CD4-positive, CD25-positive, alpha-beta regulatory T cell (primary cell): ENCODE measurements at regions not wholly inside any gene's neighbourhood (a gene's known extent, or its start where the extent isn't known, plus 50 kb on each side); places are given as distances from the start of the nearest gene placed in this dataset.

Experiments
- ATAC-seq, 2 donors: fragments of 150-1000 bp; cut with Tn5 transposase; one replicate each; pipeline ENCODE4 v1.10.0; 2021; ENCODE audit warnings: low read depth in 2 of 2, moderate number of reproducible peaks in 2 of 2, moderate library complexity in 1 of 2
- DNase-seq, 3 donors: peaks; one replicate each; pipeline versions ENCODE4 v3.0.0 to v3.0.0-alpha.2; 2012 to 2022; ENCODE audit warnings: mixed read lengths in 1 of 3
- H3K27ac ChIP-seq: one replicate; pipeline ENCODE4 v1.7.0; 2013; ENCODE audit warnings: mild to moderate bottlenecking, low read length; ENCODE audit not compliant: insufficient read depth, poor library complexity, severe bottlenecking
- H3K27me3 ChIP-seq: one replicate; pipeline ENCODE4 v1.7.0; 2013; ENCODE audit warnings: low read length; ENCODE audit not compliant: control insufficient read depth, insufficient read depth
- H3K36me3 ChIP-seq: one replicate; pipeline ENCODE4 v1.7.0; 2013; ENCODE audit warnings: mild to moderate bottlenecking, low read length, moderate library complexity; ENCODE audit not compliant: control insufficient read depth, insufficient read depth
- H3K4me1 ChIP-seq: 2 replicates; pipeline ENCODE4 v1.7.0; 2013; ENCODE audit warnings: mild to moderate bottlenecking, low read length; ENCODE audit not compliant: insufficient read depth, control insufficient read depth, poor library complexity, severe bottlenecking
- H3K4me3 ChIP-seq: one replicate; pipeline ENCODE4 v1.7.0; 2013; ENCODE audit warnings: low read depth, mild to moderate bottlenecking, low read length, moderate library complexity
- H3K9me3 ChIP-seq, 2 experiments: 1 replicate in 1 of 2; 2 replicates in 1 of 2; pipeline ENCODE4 v1.7.0; 2013; ENCODE audit warnings: low read length in 2 of 2, mild to moderate bottlenecking in 1 of 2, moderate library complexity in 1 of 2; ENCODE audit not compliant: control insufficient read depth in 2 of 2
- H3K27ac Mint-ChIP-seq, 3 donors: one replicate each; pipeline ENCODE4 v1.8.0; 2020 to 2022; ENCODE audit warnings: mild to moderate bottlenecking in 3 of 3, mixed read lengths in 3 of 3, moderate library complexity in 2 of 3
- H3K27me3 Mint-ChIP-seq: one replicate; pipeline ENCODE4 v1.8.0; 2022; ENCODE audit warnings: mild to moderate bottlenecking, mixed read lengths
- H3K36me3 Mint-ChIP-seq: one replicate; pipeline ENCODE4 v1.8.0; 2020; ENCODE audit warnings: mixed read lengths
- H3K4me1 Mint-ChIP-seq, 4 donors: one replicate each; pipeline ENCODE4 v1.8.0; 2020 to 2022; ENCODE audit warnings: mixed read lengths in 4 of 4, mild to moderate bottlenecking in 1 of 4
- H3K4me3 Mint-ChIP-seq, 4 donors: one replicate each; pipeline ENCODE4 v1.8.0; 2020 to 2022; ENCODE audit warnings: mild to moderate bottlenecking in 4 of 4, mixed read lengths in 4 of 4, moderate library complexity in 3 of 4
- H3K9me3 Mint-ChIP-seq, 7 donors: one replicate each; pipeline ENCODE4 v1.8.0; 2020 to 2022; ENCODE audit warnings: mixed read lengths in 7 of 7, mild to moderate bottlenecking in 3 of 7, moderate library complexity in 2 of 7

GRCh38 chr2:217051416-217051815 lies 191.6 kb upstream of the TNP1 start:
- H3K27ac ChIP-seq = no peak overlapping the region
- Mint-ChIP-seq H3K4me1 (no peaks in the 10 kb centered on the region), H3K4me3 (no peak overlapping the region), H3K9me3 (peaks cover 0 to 4% (median 0%) of the 10 kb centered on the region in 7 donors), H3K27me3 (peaks cover 14% of the 10 kb centered on the region), H3K27ac (no peak overlapping the region), H3K36me3 (no peaks in the 10 kb centered on the region)
- no peaks in the 10 kb centered on the region for H3K4me1 ChIP-seq
- DNase-seq (no peak), ATAC-seq (no peak)
- no peaks in the 10 kb centered on the region for H3K27me3 ChIP-seq
- H3K9me3 ChIP-seq = no peaks in the 10 kb centered on the region
- H3K36me3 ChIP-seq = no peaks in the 10 kb centered on the region
- H3K4me3 ChIP-seq = no peak overlapping the region

DNA sequence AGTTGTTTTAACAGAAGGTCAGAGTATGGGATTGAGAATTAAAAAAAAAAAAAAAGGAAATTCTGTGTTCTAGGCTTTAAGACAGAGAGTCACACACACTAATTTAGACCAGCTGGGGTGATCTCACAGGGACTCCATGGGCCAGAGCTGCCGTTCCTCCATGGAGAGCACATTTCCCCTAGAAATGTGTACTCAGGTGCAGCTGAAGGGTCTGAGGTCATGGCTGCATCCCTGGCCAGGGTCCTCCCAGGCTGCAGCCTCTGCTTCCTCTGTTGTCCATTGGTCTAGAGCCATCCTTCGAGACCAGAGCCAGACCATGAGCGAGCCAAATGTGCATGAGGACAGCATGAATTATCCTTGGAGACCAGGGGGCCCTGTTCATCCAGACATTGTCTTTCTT lies 190.1 kb upstream of the TNP1 start:
- Histone ChIP-seq H3K9me3 (no peaks in the 10 kb centered on the region), H3K4me1 (no peaks in the 10 kb centered on the region), H3K36me3 (no peaks in the 10 kb centered on the region), H3K4me3 (no peak overlapping the region), H3K27ac (no peak overlapping the region), H3K27me3 (no peaks in the 10 kb centered on the region)
- no peak overlapping the region for H3K27ac Mint-ChIP-seq
- H3K4me3 Mint-ChIP-seq = no peak overlapping the region
- ATAC-seq (no peak), DNase-seq (no peak)
- H3K9me3 Mint-ChIP-seq = peaks cover 0 to 4% (median 0%) of the 10 kb centered on the region in 7 donors
- peaks cover 10% of the 10 kb centered on the region for H3K27me3 Mint-ChIP-seq
- no peaks in the 10 kb centered on the region for H3K36me3 Mint-ChIP-seq
- H3K4me1 Mint-ChIP-seq = no peaks in the 10 kb centered on the region

- Histone ChIP-seq H3K9me3 (no peaks in the 10 kb centered on the region), H3K4me3 (no peak overlapping the region), H3K27me3 (no peaks in the 10 kb centered on the region), H3K27ac (no peak overlapping the region), H3K36me3 (no peaks in the 10 kb centered on the region), H3K4me1 (no peaks in the 10 kb centered on the region)
- Mint-ChIP-seq H3K4me1 (no peaks in the 10 kb centered on the region), H3K36me3 (no peaks in the 10 kb centered on the region), H3K9me3 (peaks cover 0 to 4% (median 0%) of the 10 kb centered on the region in 7 donors), H3K27ac (no peak overlapping the region), H3K27me3 (peaks cover 6% of the 10 kb centered on the region), H3K4me3 (no peak overlapping the region)
- DNase-seq (no peak), ATAC-seq (no peak)
These were observed 189.6 kb upstream of the TNP1 start for GRCh38 chr2:217049422-217049821.

- Histone ChIP-seq H3K4me3 (no peak overlapping the region), H3K27ac (no peak overlapping the region), H3K36me3 (no peaks in the 10 kb centered on the region), H3K4me1 (no peaks in the 10 kb centered on the region), H3K27me3 (no peaks in the 10 kb centered on the region), H3K9me3 (no peaks in the 10 kb centered on the region)
- Mint-ChIP-seq H3K4me1 (no peaks in the 10 kb centered on the region), H3K27ac (no peak overlapping the region), H3K27me3 (peaks cover 6% of the 10 kb centered on the region), H3K4me3 (no peak overlapping the region), H3K36me3 (no peaks in the 10 kb centered on the region), H3K9me3 (peaks cover 0 to 4% (median 0%) of the 10 kb centered on the region in 7 donors)
- DNase-seq (no peak), ATAC-seq (no peak)
These were observed 188.9 kb upstream of the TNP1 start for GRCh38 chr2:217048730-217049129.

DNA sequence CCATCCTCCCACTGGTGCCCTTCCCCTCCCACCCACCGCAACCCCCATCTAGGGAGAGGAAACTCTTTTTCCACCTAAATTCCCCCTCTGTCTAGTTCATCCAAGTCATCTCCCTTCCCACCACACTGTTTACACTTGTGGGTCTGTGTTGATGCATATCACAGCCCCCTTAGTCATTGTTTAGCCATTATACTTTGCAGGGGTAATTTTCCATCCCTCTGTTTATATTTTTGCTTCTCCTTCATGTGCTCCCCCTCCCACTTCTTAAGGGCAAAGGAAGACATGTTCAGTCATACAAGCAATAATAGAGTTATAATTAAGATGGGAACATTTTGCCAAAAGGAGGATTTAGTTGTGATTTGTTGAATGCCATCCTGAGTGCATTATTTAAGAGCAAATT lies 187.8 kb upstream of the TNP1 start:
- Histone ChIP-seq H3K27me3 (no peaks in the 10 kb centered on the region), H3K4me3 (no peak overlapping the region), H3K4me1 (no peaks in the 10 kb centered on the region), H3K27ac (no peak overlapping the region), H3K36me3 (no peaks in the 10 kb centered on the region), H3K9me3 (no peaks in the 10 kb centered on the region)
- Mint-ChIP-seq H3K4me3 (no peak overlapping the region), H3K9me3 (peaks cover 0 to 1% (median 0%) of the 10 kb centered on the region in 7 donors), H3K4me1 (no peaks in the 10 kb centered on the region), H3K27ac (no peak overlapping the region), H3K36me3 (no peaks in the 10 kb centered on the region), H3K27me3 (peaks cover 6% of the 10 kb centered on the region)
- DNase-seq = no peak
- ATAC-seq = no peak

DNA sequence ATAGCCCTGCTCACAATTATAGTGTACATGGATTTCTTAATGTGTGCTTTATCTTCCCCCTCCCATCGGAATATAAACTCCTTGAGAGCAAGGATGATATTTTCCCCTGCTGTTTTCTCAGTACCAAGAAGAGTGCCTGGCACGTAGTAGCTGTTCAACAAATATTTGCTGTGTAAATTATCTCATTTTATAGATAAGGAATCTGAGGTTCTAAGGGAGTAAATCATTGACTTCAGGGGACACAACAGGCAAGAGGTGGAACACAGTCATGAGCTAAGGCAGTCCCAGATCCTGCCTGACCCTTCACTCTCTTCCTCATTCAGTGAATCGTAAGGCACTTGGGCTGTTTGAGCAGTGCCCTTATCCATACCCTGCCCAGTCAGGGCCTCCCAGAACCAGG lies 187.3 kb upstream of the TNP1 start:
- DNase-seq (no peak), ATAC-seq (no peak)
- Histone ChIP-seq H3K9me3 (no peaks in the 10 kb centered on the region), H3K27me3 (no peaks in the 10 kb centered on the region), H3K36me3 (no peaks in the 10 kb centered on the region), H3K4me1 (no peaks in the 10 kb centered on the region), H3K27ac (no peak overlapping the region), H3K4me3 (no peak overlapping the region)
- Mint-ChIP-seq H3K4me1 (no peaks in the 10 kb centered on the region), H3K27me3 (peaks cover 6% of the 10 kb centered on the region), H3K27ac (no peak overlapping the region), H3K36me3 (no peaks in the 10 kb centered on the region), H3K4me3 (no peak overlapping the region), H3K9me3 (peaks cover 0 to 1% (median 0%) of the 10 kb centered on the region in 7 donors)

GRCh38 chr2:217045700-217046475 lies 186.0 kb upstream of the TNP1 start:
- Histone ChIP-seq H3K9me3 (no peaks in the 10 kb centered on the region), H3K4me3 (no peak overlapping the region), H3K4me1 (no peaks in the 10 kb centered on the region), H3K27me3 (no peaks in the 10 kb centered on the region), H3K27ac (no peak overlapping the region), H3K36me3 (no peaks in the 10 kb centered on the region)
- Mint-ChIP-seq H3K9me3 (peaks cover 0 to 2% (median 0%) of the 10 kb centered on the region in 7 donors), H3K27me3 (peaks cover 6% of the 10 kb centered on the region), H3K27ac (no peak overlapping the region), H3K36me3 (no peaks in the 10 kb centered on the region), H3K4me1 (no peaks in the 10 kb centered on the region), H3K4me3 (no peak overlapping the region)
- ATAC-seq (no peak), DNase-seq (no peak)

- ATAC-seq = no peak
These were observed 180.2 kb upstream of the TNP1 start for GRCh38 chr2:217040099-217040498.

More at GRCh38 chr2:217040099-217040498, 180.2 kb upstream of the TNP1 start:
- no peaks in the 10 kb centered on the region for H3K4me1 ChIP-seq
- no peak for DNase-seq
- no peak overlapping the region for H3K27ac ChIP-seq
- Mint-ChIP-seq H3K4me1 (no peaks in the 10 kb centered on the region), H3K36me3 (no peaks in the 10 kb centered on the region), H3K27me3 (no peaks in the 10 kb centered on the region), H3K4me3 (no peak overlapping the region), H3K9me3 (peaks cover 0 to 2% (median 0%) of the 10 kb centered on the region in 7 donors), H3K27ac (no peak overlapping the region)
- H3K9me3 ChIP-seq = no peaks in the 10 kb centered on the region
- no peaks in the 10 kb centered on the region for H3K27me3 ChIP-seq
- no peaks in the 10 kb centered on the region for H3K36me3 ChIP-seq
- no peak overlapping the region for H3K4me3 ChIP-seq
